Natural killer cell (primary cell): ENCODE measurements at regions not wholly inside any gene's neighbourhood (a gene's known extent, or its start where the extent isn't known, plus 50 kb on each side); places are given as distances from the start of the nearest gene placed in this dataset.

Experiments used
- ATAC-seq, 3 donors: fragments of 150-1000 bp in 2 of 3; fragments of 200-7000 bp in 1 of 3; cut with Tn5 transposase; 1 replicate in 1 of 3; 2 replicates in 2 of 3; pipeline ENCODE4 v1.10.0; 2021; ENCODE audit warnings: mild to moderate bottlenecking in 2 of 3, moderate library complexity in 2 of 3
- DNase-seq, 2 donors: peaks; one replicate each; pipeline versions ENCODE4 v3.0.0 to v3.0.0-alpha.2; 2013 to 2021; ENCODE audit warnings: mixed read lengths in 1 of 2
- H3K27ac ChIP-seq: one replicate; pipeline ENCODE4 v1.5.1; 2013; ENCODE audit warnings: mild to moderate bottlenecking, low read length
- H3K27me3 ChIP-seq: one replicate; pipeline ENCODE4 v1.6.1; 2013; ENCODE audit warnings: low read length; ENCODE audit not compliant: control insufficient read depth, insufficient read depth
- H3K36me3 ChIP-seq: one replicate; pipeline ENCODE4 v1.6.1; 2013; ENCODE audit warnings: low read length; ENCODE audit not compliant: control insufficient read depth, insufficient read depth
- H3K4me1 ChIP-seq: one replicate; pipeline ENCODE4 v1.6.1; 2013; ENCODE audit warnings: low read length; ENCODE audit not compliant: control insufficient read depth, insufficient read depth
- H3K4me3 ChIP-seq: one replicate; pipeline ENCODE4 v1.5.1; 2013; ENCODE audit warnings: low read length
- H3K9me3 ChIP-seq: one replicate; pipeline ENCODE4 v1.6.1; 2013; ENCODE audit warnings: low read length; ENCODE audit not compliant: control insufficient read depth, insufficient read depth
- H3K27ac Mint-ChIP-seq, 2 donors: one replicate each; pipeline ENCODE4 v1.8.0; 2022; ENCODE audit warnings: mild to moderate bottlenecking in 2 of 2, mixed read lengths in 2 of 2, moderate library complexity in 1 of 2
- H3K27me3 Mint-ChIP-seq, 2 donors: one replicate each; pipeline ENCODE4 v1.8.0; 2022; ENCODE audit warnings: low read depth in 2 of 2, mixed read lengths in 2 of 2
- H3K36me3 Mint-ChIP-seq: one replicate; pipeline ENCODE4 v1.8.0; 2022; ENCODE audit warnings: mixed read lengths
- H3K4me1 Mint-ChIP-seq, 2 donors: one replicate each; pipeline ENCODE4 v1.8.0; 2022; ENCODE audit warnings: mixed read lengths in 2 of 2
- H3K4me3 Mint-ChIP-seq: one replicate; pipeline ENCODE4 v1.8.0; 2022; ENCODE audit warnings: mild to moderate bottlenecking, moderate library complexity, mixed read lengths
- H3K9me3 Mint-ChIP-seq, 2 donors: one replicate each; pipeline ENCODE4 v1.8.0; 2022; ENCODE audit warnings: mixed read lengths in 2 of 2
- CTCF ChIP-seq: fragments of 200-600 bp; IDR thresholded peaks from one replicate; pipeline ENCODE4 v1.8.0; 2022; ENCODE audit warnings: antibody characterized with exemption
- WGBS: methylation state at CpG from one replicate; pipeline ENCODE4 v1.1.7; 2013; ENCODE audit warnings: missing lambda C conversion rate; ENCODE audit not compliant: insufficient coverage; 5-methylcytosine and 5-hydroxymethylcytosine counted together
- intact Hi-C: fragments of 100-400 bp; cut with micrococcal nuclease; formaldehyde crosslinking; loops from one replicate; pipeline ENCODE4 v1.14.2; 2022

DNA sequence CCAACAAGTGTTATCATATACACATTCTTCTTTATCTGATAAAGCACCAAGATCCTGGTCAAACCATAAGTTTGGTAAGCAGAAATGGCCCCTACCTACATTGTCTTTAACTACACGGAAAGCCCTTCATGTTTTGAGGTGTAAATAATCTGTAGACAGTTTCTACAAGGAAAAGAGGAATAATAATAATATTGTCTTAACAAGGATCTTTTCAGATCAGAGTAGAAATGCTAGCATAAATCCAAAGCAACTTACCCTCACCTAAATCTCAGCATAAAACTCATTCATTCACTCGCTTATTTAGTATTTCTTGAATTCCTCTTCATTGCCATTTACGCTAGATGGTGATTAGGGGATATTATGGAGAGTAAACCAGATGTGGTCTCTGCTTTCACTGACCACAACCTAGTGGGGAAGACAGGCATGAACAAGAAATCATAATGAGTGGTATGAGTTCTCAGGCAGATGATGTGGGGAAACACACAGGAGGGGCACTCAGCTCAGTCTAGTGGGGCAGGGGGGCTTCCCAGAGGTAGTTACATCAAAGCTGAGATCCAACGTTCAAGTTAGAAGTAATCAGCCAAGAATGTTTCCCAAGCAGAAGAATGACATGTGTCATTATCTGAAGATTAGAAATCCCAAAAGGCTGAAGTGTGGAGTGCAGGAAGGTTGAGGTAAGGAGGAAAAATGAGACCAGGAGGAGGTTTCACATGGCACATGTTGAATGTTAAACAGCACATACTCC, 65.4 kb upstream of the ZC3H12C start:
- ATAC-seq (no peak), DNase-seq (no peak)
- H3K4me3 Mint-ChIP-seq = no peak overlapping the region
- Histone ChIP-seq H3K4me1 (no peaks in the 10 kb centered on the region), H3K27me3 (no peaks in the 10 kb centered on the region), H3K27ac (no peak overlapping the region), H3K36me3 (no peaks in the 10 kb centered on the region), H3K9me3 (no peaks in the 10 kb centered on the region), H3K4me3 (no peak overlapping the region)
- no peak overlapping the region for H3K27ac Mint-ChIP-seq
- no peaks in the 10 kb centered on the region for H3K4me1 Mint-ChIP-seq
- peaks cover 3 to 7% of the 10 kb centered on the region in 2 donors for H3K9me3 Mint-ChIP-seq
- peaks cover 0 to 3% of the 10 kb centered on the region in 2 donors for H3K27me3 Mint-ChIP-seq
- TF ChIP-seq CTCF = no peak
- intact Hi-C loops = no loop called here
- H3K36me3 Mint-ChIP-seq = no peaks in the 10 kb centered on the region
- WGBS = 59% methylated on average over 2 of the region's 4 CpGs

DNA sequence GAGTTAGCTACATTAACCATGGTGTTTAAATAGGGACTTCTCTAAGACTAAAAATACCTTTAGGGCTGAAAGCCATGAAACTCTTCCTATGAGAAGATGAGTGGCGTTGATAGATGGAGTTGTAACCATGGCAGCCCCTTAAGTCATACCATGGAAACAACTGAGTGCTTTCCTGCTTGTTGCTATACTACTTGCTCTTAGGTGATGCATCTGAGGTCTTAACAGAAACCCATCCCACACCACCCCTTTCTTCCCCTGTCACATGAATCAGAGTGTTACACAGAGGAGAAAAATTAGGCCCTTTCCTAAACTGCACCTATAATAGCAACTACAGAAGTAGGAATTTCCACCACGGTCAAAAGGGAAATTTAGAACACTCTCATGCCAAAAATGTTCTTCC, 64.3 kb upstream of the ZC3H12C start:
- no peaks in the 10 kb centered on the region for H3K4me1 Mint-ChIP-seq
- Histone ChIP-seq H3K9me3 (no peaks in the 10 kb centered on the region), H3K27me3 (no peaks in the 10 kb centered on the region), H3K36me3 (no peaks in the 10 kb centered on the region), H3K4me3 (no peak overlapping the region), H3K27ac (no peak overlapping the region), H3K4me1 (no peaks in the 10 kb centered on the region)
- no peak overlapping the region for H3K4me3 Mint-ChIP-seq
- H3K27me3 Mint-ChIP-seq = peaks cover 0 to 3% of the 10 kb centered on the region in 2 donors
- WGBS = 79% methylated on average over 2 of the region's 2 CpGs
- ATAC-seq (no peak), DNase-seq (no peak)
- TF ChIP-seq CTCF = no peak
- intact Hi-C loops = no loop called here
- H3K27ac Mint-ChIP-seq = no peak overlapping the region
- H3K9me3 Mint-ChIP-seq = peaks cover 0 to 6% of the 10 kb centered on the region in 2 donors
- no peaks in the 10 kb centered on the region for H3K36me3 Mint-ChIP-seq

DNA sequence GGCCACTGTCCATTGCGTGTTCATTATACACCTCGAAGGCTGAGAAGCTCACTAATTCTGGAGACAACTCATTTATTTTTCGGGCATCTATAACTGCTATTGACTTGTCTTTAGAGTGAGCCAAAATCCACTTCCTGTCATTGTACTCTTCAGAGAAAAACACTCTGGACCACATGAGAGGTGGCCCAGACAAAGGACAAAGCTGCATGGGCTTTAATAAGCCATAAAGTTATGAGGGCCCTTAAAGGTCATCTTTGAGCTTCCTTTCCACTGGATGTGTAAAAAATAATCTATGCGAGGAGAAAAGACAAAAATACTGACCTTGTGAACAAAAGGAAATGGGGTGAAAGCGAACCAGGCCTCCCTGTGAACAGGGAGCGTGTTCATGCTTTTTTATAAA, 63.5 kb upstream of the ZC3H12C start:
- no peaks in the 10 kb centered on the region for H3K36me3 Mint-ChIP-seq
- peaks cover 0 to 3% of the 10 kb centered on the region in 2 donors for H3K27me3 Mint-ChIP-seq
- no peaks in the 10 kb centered on the region for H3K4me1 Mint-ChIP-seq
- Histone ChIP-seq H3K27ac (no peak overlapping the region), H3K36me3 (no peaks in the 10 kb centered on the region), H3K4me3 (no peak overlapping the region), H3K9me3 (no peaks in the 10 kb centered on the region), H3K4me1 (no peaks in the 10 kb centered on the region), H3K27me3 (no peaks in the 10 kb centered on the region)
- WGBS = 60% methylated on average over 6 of the region's 6 CpGs
- peaks cover 0 to 3% of the 10 kb centered on the region in 2 donors for H3K9me3 Mint-ChIP-seq
- intact Hi-C loops = no loop called here
- no peak for TF ChIP-seq CTCF
- H3K27ac Mint-ChIP-seq = no peak overlapping the region
- no peak overlapping the region for H3K4me3 Mint-ChIP-seq
- ATAC-seq = no peak
- DNase-seq = no peak

DNA sequence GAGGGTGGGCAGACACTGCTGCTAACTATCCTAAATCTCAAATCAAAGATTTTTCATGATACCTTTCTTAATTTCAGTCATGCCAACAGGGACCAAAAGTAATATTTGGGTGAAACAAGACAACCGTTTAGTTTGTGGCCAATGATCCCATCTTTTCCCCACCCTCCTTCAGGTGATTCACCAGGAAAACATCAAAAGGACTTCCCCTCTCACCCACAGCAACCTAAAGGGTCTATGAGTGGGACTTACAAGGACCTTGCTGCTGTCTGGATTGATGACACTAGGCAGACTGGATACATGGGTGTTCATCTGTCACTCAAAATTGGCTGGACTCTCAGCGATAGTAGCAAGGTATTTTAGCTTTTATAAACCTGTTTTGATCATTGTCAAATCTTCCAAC, 62.0 kb upstream of the ZC3H12C start:
- intact Hi-C loops = no loop called here
- no peak for DNase-seq
- H3K9me3 ChIP-seq = no peaks in the 10 kb centered on the region
- no peak for TF ChIP-seq CTCF
- H3K4me3 Mint-ChIP-seq = no peak overlapping the region
- no peaks in the 10 kb centered on the region for H3K36me3 Mint-ChIP-seq
- no peak overlapping the region for H3K27ac ChIP-seq
- H3K36me3 ChIP-seq = no peaks in the 10 kb centered on the region
- H3K4me1 Mint-ChIP-seq = no peaks in the 10 kb centered on the region
- H3K27me3 Mint-ChIP-seq = peaks cover 0 to 3% of the 10 kb centered on the region in 2 donors
- H3K4me3 ChIP-seq = no peak overlapping the region
- H3K9me3 Mint-ChIP-seq = peaks cover 0 to 2% of the 10 kb centered on the region in 2 donors
- no peak for ATAC-seq
- H3K4me1 ChIP-seq = no peaks in the 10 kb centered on the region
- no peaks in the 10 kb centered on the region for H3K27me3 ChIP-seq
- no peak overlapping the region for H3K27ac Mint-ChIP-seq
- WGBS = 93% methylated on average over 2 of the region's 2 CpGs
